Tibial nerve (tissue), 4 donors: ENCODE measurements at regions not wholly inside any gene's neighbourhood (a gene's known extent, or its start where the extent isn't known, plus 50 kb on each side); places are given as distances from the start of the nearest gene placed in this dataset.

Experiments used
- EP300 ChIP-seq, 2 donors: sonication (generic); formaldehyde crosslinking; IDR thresholded peaks; one replicate each; pipeline ENCODE4 v1.6.1; 2017; ENCODE audit warnings: antibody characterized with exemption in 2 of 2, mild to moderate bottlenecking in 1 of 2
- POLR2A ChIP-seq, 2 donors: fragments of 450-650 bp; IDR thresholded peaks; one replicate each; pipeline ENCODE4 v1.6.1; 2017; ENCODE audit warnings: antibody characterized with exemption in 2 of 2, mild to moderate bottlenecking in 2 of 2, moderate library complexity in 2 of 2
- TF ChIP-seq, protein P1 (sequence below), 5 experiments: fragments of 200-600 bp in 3 of 5; fragments of 450-650 bp in 2 of 5; sonication (generic) in 3 of 5; IDR thresholded peaks; one replicate each; pipeline ENCODE4 v1.5.1; 2016 to 2019; ENCODE audit warnings: antibody characterized with exemption in 5 of 5, mild to moderate bottlenecking in 3 of 5, moderate library complexity in 2 of 5

DNA sequence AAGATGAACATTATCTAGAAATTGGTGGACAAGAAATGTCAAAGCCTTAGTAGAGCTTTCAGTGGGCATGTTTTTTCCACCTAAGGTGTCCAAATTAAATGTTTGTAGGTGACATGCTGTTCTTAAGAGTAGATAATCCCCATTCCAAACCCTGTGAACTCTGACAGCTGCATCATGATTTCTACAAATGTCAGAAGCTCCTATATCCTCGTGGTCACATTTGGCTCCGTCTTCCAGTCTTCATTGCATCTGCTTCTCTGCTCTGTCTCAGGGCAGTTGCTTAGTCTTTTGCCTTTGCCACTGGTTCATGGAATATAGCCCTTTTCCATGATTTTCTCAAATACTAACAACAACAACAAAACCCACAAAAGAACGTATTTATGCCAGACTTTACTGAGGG, 234.5 kb downstream of the DLEU7 start:
- TF ChIP-seq EP300 (IDR thresholded peaks at IDR 0.05) (no peak), POLR2A (IDR thresholded peaks at IDR 0.05) (no peak)
- TF ChIP-seq, protein P1, sequence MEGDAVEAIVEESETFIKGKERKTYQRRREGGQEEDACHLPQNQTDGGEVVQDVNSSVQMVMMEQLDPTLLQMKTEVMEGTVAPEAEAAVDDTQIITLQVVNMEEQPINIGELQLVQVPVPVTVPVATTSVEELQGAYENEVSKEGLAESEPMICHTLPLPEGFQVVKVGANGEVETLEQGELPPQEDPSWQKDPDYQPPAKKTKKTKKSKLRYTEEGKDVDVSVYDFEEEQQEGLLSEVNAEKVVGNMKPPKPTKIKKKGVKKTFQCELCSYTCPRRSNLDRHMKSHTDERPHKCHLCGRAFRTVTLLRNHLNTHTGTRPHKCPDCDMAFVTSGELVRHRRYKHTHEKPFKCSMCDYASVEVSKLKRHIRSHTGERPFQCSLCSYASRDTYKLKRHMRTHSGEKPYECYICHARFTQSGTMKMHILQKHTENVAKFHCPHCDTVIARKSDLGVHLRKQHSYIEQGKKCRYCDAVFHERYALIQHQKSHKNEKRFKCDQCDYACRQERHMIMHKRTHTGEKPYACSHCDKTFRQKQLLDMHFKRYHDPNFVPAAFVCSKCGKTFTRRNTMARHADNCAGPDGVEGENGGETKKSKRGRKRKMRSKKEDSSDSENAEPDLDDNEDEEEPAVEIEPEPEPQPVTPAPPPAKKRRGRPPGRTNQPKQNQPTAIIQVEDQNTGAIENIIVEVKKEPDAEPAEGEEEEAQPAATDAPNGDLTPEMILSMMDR (IDR thresholded peaks at IDR 0.05), result no peak
